ENCODE measurements at regions not wholly inside any gene's neighbourhood (a gene's known extent, or its start where the extent isn't known, plus 50 kb on each side); places are given as distances from the start of the nearest gene placed in this dataset.

DNA sequence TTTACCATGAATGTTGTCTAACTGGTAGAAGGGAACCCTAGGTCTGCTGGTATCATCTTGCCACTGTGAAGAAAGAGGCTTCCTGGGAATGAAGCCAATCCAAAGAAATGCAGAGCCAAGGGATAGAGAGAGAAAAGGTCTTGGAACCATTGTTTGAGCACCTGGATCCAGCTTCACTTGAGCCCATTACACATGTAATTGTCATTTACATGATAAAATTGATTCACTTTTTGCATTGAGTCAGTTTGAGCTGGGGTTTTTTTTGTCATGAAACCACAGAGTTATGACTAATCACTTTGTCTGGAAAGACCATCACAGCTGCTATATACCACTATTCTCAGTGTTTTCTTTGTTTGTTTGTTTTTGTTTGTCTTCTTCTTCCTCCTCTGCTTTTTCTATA, 112.3 kb downstream of the CBLN4 start:
- Mint-ChIP-seq H3K9me3 (ENCODE audit: insufficient read depth) (peaks cover 6% of the 10 kb centered on the region), H3K27me3 (no peaks in the 10 kb centered on the region), H3K4me1 (no peaks in the 10 kb centered on the region), H3K27ac (no peak overlapping the region), H3K4me3 (no peak overlapping the region)
- Histone ChIP-seq H3K27me3 (replicated peaks in 1 of 4; ENCODE audit: control extremely low read depth in 1 of 4, control insufficient read depth in 3 of 4, insufficient read depth in 4 of 4, low read length in 3 of 4) (no peaks in the 10 kb centered on the region), H3K27ac (ENCODE audit: low read length in 2 of 2) (no peak overlapping the region), H3K79me2 (ENCODE audit: control insufficient read depth, insufficient read depth, low read length) (no peaks in the 10 kb centered on the region), H3K4me1 (ENCODE audit: control insufficient read depth in 2 of 2, insufficient read depth in 2 of 2, low read length in 2 of 2) (no peaks in the 10 kb centered on the region), H3K9ac (ENCODE audit: low read length) (no peak overlapping the region), H3K4me2 (replicated peaks; ENCODE audit: low read depth, low read length, poor library complexity, severe bottlenecking) (no peak overlapping the region), H3K4me3 (ENCODE audit: control extremely low read depth in 1 of 5, extremely low read depth in 1 of 5, insufficient read depth in 1 of 5, low read depth in 2 of 5, low read length in 4 of 5) (no peak overlapping the region), H3K36me3 (replicated peaks in 1 of 2; ENCODE audit: control extremely low read depth in 1 of 2, control insufficient read depth in 1 of 2, extremely low read depth in 1 of 2, insufficient read depth in 2 of 2, low read length in 1 of 2) (no peaks in the 10 kb centered on the region), H4K20me1 (ENCODE audit: control insufficient read depth, insufficient read depth, low read length, poor library complexity, severe bottlenecking) (no peaks in the 10 kb centered on the region), H2AFZ (ENCODE audit: insufficient read depth, low read depth, low read length, poor library complexity, severe bottlenecking) (no peak overlapping the region), H3K9me3 (ENCODE audit: control extremely low read depth in 1 of 3, control insufficient read depth in 2 of 3, insufficient read depth in 1 of 3, low read length in 2 of 3) (no peaks in the 10 kb centered on the region)
- TF ChIP-seq EZH2 (IDR thresholded peaks at IDR 0.05; ENCODE audit: borderline replicate concordance, insufficient read depth, low read depth, low read length, poor library complexity, severe bottlenecking), result no peak
- TF ChIP-seq, protein P1, sequence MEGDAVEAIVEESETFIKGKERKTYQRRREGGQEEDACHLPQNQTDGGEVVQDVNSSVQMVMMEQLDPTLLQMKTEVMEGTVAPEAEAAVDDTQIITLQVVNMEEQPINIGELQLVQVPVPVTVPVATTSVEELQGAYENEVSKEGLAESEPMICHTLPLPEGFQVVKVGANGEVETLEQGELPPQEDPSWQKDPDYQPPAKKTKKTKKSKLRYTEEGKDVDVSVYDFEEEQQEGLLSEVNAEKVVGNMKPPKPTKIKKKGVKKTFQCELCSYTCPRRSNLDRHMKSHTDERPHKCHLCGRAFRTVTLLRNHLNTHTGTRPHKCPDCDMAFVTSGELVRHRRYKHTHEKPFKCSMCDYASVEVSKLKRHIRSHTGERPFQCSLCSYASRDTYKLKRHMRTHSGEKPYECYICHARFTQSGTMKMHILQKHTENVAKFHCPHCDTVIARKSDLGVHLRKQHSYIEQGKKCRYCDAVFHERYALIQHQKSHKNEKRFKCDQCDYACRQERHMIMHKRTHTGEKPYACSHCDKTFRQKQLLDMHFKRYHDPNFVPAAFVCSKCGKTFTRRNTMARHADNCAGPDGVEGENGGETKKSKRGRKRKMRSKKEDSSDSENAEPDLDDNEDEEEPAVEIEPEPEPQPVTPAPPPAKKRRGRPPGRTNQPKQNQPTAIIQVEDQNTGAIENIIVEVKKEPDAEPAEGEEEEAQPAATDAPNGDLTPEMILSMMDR (IDR thresholded peaks at IDR 0.05), result no peak
- intact Hi-C loops (cut with micrococcal nuclease), result no loop called here
- DNase-seq, result no peak
- POLR2A ChIA-PET, result no interaction called here
- CTCF ChIA-PET, result no interaction called here
- no peak for ATAC-seq (ENCODE audit: low read depth)

DNA sequence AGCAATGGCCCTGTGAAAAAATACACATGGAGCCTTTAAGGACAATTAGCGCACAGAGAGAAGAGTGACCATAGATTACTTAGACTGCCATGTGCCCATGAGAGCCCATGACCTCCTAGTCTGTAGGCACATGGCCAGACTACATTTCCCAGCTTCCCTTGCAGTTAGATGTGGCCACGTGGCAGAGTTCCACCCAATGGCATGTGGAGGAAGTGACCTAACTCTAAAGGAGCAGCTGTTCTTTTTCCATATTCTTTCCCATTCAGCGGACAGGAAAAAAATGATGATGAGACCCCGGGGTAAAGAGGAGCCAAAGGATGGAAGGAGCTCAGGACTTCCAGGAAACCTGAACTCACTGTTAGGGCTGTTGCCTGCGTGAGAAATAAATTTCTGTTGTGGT, 116.6 kb downstream of the CBLN4 start:
- ATAC-seq (ENCODE audit: low read depth), result no peak
- no peak overlapping the region for H3K4me3 ChIP-seq (ENCODE audit: control extremely low read depth in 1 of 5, extremely low read depth in 1 of 5, insufficient read depth in 1 of 5, low read depth in 2 of 5, low read length in 4 of 5)

More for the DNA sequence above, 116.6 kb downstream of the CBLN4 start:
- Histone ChIP-seq H3K9me3 (ENCODE audit: control extremely low read depth in 1 of 3, control insufficient read depth in 2 of 3, insufficient read depth in 1 of 3, low read length in 2 of 3) (no peaks in the 10 kb centered on the region), H3K79me2 (ENCODE audit: control insufficient read depth, insufficient read depth, low read length) (no peaks in the 10 kb centered on the region), H3K27me3 (replicated peaks in 1 of 4; ENCODE audit: control extremely low read depth in 1 of 4, control insufficient read depth in 3 of 4, insufficient read depth in 4 of 4, low read length in 3 of 4) (no peaks in the 10 kb centered on the region), H3K9ac (ENCODE audit: low read length) (no peak overlapping the region), H3K4me2 (replicated peaks; ENCODE audit: low read depth, low read length, poor library complexity, severe bottlenecking) (no peak overlapping the region), H3K4me1 (ENCODE audit: control insufficient read depth in 2 of 2, insufficient read depth in 2 of 2, low read length in 2 of 2) (no peaks in the 10 kb centered on the region), H2AFZ (ENCODE audit: insufficient read depth, low read depth, low read length, poor library complexity, severe bottlenecking) (no peak overlapping the region), H4K20me1 (ENCODE audit: control insufficient read depth, insufficient read depth, low read length, poor library complexity, severe bottlenecking) (no peaks in the 10 kb centered on the region), H3K36me3 (replicated peaks in 1 of 2; ENCODE audit: control extremely low read depth in 1 of 2, control insufficient read depth in 1 of 2, extremely low read depth in 1 of 2, insufficient read depth in 2 of 2, low read length in 1 of 2) (no peaks in the 10 kb centered on the region), H3K27ac (ENCODE audit: low read length in 2 of 2) (no peak overlapping the region)
- H3K4me3 Mint-ChIP-seq, result no peak overlapping the region
- POLR2A ChIA-PET, result no interaction called here
- H3K27ac Mint-ChIP-seq, result no peak overlapping the region
- TF ChIP-seq, protein P1 (IDR thresholded peaks at IDR 0.05), result no peak
- no peaks in the 10 kb centered on the region for H3K27me3 Mint-ChIP-seq
- H3K9me3 Mint-ChIP-seq (ENCODE audit: insufficient read depth), result peaks cover 2% of the 10 kb centered on the region
- CTCF ChIA-PET, result no interaction called here
- DNase-seq, result no peak
- 70% methylated on average over 2 of the region's 5 CpGs for WGBS (ENCODE audit: insufficient coverage)
- intact Hi-C loops (cut with micrococcal nuclease), result no loop called here
- no peaks in the 10 kb centered on the region for H3K4me1 Mint-ChIP-seq
